Fibroblast of pulmonary artery (primary cell): ENCODE measurements at regions not wholly inside any gene's neighbourhood (a gene's known extent, or its start where the extent isn't known, plus 50 kb on each side); places are given as distances from the start of the nearest gene placed in this dataset.
A peak's percentile ranks its signal among the peaks of the same experiment; 100 is the strongest.
"Not testable (repeated sequence)": the region's sequence is repeated elsewhere in the genome, so short reads cannot be mapped to it uniquely, and the experiment has no call there.

Experiments
- DNase-seq: peaks from one replicate; pipeline ENCODE4 v3.0.0-alpha.2; 2010; ENCODE audit warnings: low read depth
- H3K4me3 ChIP-seq: replicated peaks from 2 replicates; pipeline ENCODE4 v1.5.1; 2011; ENCODE audit warnings: low read depth, mild to moderate bottlenecking, control low read depth, low read length, moderate library complexity
- TF ChIP-seq, protein P1 (sequence below): IDR thresholded peaks from 2 replicates; pipeline ENCODE4 v1.5.1; 2011; ENCODE audit warnings: mild to moderate bottlenecking, control low read depth, low read length, inconsistent platforms; ENCODE audit errors: missing control alignments

DNA sequence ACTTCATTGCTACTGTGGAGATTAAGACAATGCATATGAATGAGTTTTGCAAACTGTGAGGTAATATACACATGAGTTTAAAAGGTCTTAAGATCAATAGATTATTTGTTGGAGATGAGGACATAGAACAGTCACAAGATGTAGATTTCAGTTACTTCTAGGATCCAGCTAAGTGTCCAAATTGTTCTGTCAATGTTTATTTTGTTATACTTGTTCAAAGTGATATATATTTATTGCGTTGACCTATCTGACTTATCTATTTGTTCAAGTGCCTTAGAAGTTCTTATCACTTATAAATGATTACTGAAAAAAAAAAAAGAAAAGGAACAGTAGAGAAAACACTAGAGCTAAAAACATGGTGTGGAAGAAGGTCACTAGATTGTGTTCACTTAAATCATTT lies 75.6 kb upstream of the GRIN3A start:
- no peak overlapping the region for H3K4me3 ChIP-seq
- TF ChIP-seq, protein P1, sequence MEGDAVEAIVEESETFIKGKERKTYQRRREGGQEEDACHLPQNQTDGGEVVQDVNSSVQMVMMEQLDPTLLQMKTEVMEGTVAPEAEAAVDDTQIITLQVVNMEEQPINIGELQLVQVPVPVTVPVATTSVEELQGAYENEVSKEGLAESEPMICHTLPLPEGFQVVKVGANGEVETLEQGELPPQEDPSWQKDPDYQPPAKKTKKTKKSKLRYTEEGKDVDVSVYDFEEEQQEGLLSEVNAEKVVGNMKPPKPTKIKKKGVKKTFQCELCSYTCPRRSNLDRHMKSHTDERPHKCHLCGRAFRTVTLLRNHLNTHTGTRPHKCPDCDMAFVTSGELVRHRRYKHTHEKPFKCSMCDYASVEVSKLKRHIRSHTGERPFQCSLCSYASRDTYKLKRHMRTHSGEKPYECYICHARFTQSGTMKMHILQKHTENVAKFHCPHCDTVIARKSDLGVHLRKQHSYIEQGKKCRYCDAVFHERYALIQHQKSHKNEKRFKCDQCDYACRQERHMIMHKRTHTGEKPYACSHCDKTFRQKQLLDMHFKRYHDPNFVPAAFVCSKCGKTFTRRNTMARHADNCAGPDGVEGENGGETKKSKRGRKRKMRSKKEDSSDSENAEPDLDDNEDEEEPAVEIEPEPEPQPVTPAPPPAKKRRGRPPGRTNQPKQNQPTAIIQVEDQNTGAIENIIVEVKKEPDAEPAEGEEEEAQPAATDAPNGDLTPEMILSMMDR: no peak
- DNase-seq: no peak

- DNase-seq, H3K4me3 ChIP-seq: not testable (repeated sequence)
Observed at GRCh38 chr9:101807879-101808278, 69.4 kb upstream of the GRIN3A start.

GRCh38 chr9:101796044-101796443 lies 57.6 kb upstream of the GRIN3A start:
- DNase-seq: no peak
- no peak overlapping the region for H3K4me3 ChIP-seq
- TF ChIP-seq, protein P1: no peak

- TF ChIP-seq, protein P1: no peak
- H3K4me3 ChIP-seq: no peak overlapping the region
- DNase-seq: no peak
Observed at GRCh38 chr9:101795147-101795546, 56.7 kb upstream of the GRIN3A start.

DNA sequence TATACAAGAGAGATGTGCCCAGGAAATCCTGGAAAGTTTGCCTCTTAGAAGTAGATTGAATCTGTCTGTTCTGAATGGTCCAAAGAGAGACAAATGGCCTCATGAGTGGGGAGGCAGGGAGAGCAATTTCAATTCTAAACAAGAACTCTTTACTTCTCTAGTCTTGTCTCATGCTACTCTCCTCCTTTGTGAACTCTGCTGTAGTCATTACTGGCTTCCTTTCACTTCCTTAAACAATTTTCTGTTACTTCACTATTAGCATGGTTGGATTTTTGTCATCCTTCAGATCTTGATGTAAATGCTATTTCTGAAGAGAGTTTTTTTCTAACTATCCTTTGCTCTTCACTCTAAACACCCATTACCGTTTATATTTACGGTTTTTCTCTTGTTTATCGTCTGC lies 54.0 kb upstream of the GRIN3A start:
- TF ChIP-seq, protein P1: no peak

GRCh38 chr9:101791938-101792337 lies 53.5 kb upstream of the GRIN3A start:
- DNase-seq: peak; percentile 4
- TF ChIP-seq, protein P1: peak; percentile 7
- H3K4me3 ChIP-seq: no peak overlapping the region

More for the DNA sequence above, 54.0 kb upstream of the GRIN3A start:
- no peak for DNase-seq
- no peak overlapping the region for H3K4me3 ChIP-seq

DNA sequence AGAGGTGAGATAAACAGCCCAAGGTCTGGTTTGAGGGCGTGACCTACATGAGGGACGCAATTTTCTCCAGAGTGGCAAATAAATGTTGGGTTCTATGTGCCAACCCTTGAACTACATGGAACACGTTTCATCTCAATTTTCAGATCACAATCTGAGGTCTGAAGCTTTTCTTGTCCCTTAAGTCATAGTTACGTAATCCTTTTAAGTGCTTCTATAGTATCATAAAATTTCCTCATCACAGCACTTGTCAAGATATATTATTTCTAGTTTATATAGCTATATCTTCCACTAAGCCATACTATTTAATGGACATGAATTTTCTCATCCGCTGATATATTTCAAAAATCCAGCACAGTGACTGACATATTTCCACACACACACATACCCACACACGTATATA lies 53.1 kb upstream of the GRIN3A start:
- DNase-seq: no peak
- TF ChIP-seq, protein P1: no peak
- H3K4me3 ChIP-seq: no peak overlapping the region
